ENCODE measurements at regions not wholly inside any gene's neighbourhood (a gene's known extent, or its start where the extent isn't known, plus 50 kb on each side); places are given as distances from the start of the nearest gene placed in this dataset.

- Histone ChIP-seq H3K4me1 (no peaks in the 10 kb centered on the region), H3K4me3 (ENCODE audit: low read depth, low read length) (no peak overlapping the region), H3K27me3 (no peaks in the 10 kb centered on the region), H3K36me3 (no peaks in the 10 kb centered on the region), H3K9me3 (no peaks in the 10 kb centered on the region)
- TF ChIP-seq CTCF (IDR thresholded peaks at IDR 0.05; ENCODE audit: low read depth, low read length), result no peak
- no peak for DNase-seq
Observed at GRCh38 chr11:56886455-56886854, 102.3 kb upstream of the OR5AK2 start.

GRCh38 chr11:56885854-56886253 is 102.9 kb upstream of the OR5AK2 start:
- DNase-seq, result no peak
- H3K36me3 ChIP-seq, result no peaks in the 10 kb centered on the region
- TF ChIP-seq CTCF (IDR thresholded peaks at IDR 0.05; ENCODE audit: low read depth, low read length), result no peak
- H3K9me3 ChIP-seq, result no peaks in the 10 kb centered on the region
- H3K4me1 ChIP-seq, result no peaks in the 10 kb centered on the region
- H3K4me3 ChIP-seq (ENCODE audit: low read depth, low read length), result no peak overlapping the region
- H3K27me3 ChIP-seq, result no peaks in the 10 kb centered on the region

GRCh38 chr11:56885177-56885576 is 103.5 kb upstream of the OR5AK2 start:
- no peak for TF ChIP-seq CTCF (IDR thresholded peaks at IDR 0.05; ENCODE audit: low read depth, low read length)

GRCh38 chr11:56883371-56883987 is 105.2 kb upstream of the OR5AK2 start:
- Histone ChIP-seq H3K4me3 (ENCODE audit: low read depth, low read length) (no peak overlapping the region), H3K9me3 (no peaks in the 10 kb centered on the region), H3K36me3 (no peaks in the 10 kb centered on the region), H3K4me1 (no peaks in the 10 kb centered on the region), H3K27me3 (no peaks in the 10 kb centered on the region)
- no peak for DNase-seq
- no peak for TF ChIP-seq CTCF (IDR thresholded peaks at IDR 0.05; ENCODE audit: low read depth, low read length)

More at GRCh38 chr11:56885177-56885576, 103.5 kb upstream of the OR5AK2 start:
- H3K27me3 ChIP-seq, result no peaks in the 10 kb centered on the region
- no peaks in the 10 kb centered on the region for H3K36me3 ChIP-seq
- H3K9me3 ChIP-seq, result no peaks in the 10 kb centered on the region
- DNase-seq, result no peak
- no peak overlapping the region for H3K4me3 ChIP-seq (ENCODE audit: low read depth, low read length)
- no peaks in the 10 kb centered on the region for H3K4me1 ChIP-seq

- DNase-seq, result no peak
- Histone ChIP-seq H3K27me3 (no peaks in the 10 kb centered on the region), H3K9me3 (no peaks in the 10 kb centered on the region), H3K4me1 (no peaks in the 10 kb centered on the region), H3K4me3 (ENCODE audit: low read depth, low read length) (no peak overlapping the region), H3K36me3 (no peaks in the 10 kb centered on the region)
- no peak for TF ChIP-seq CTCF (IDR thresholded peaks at IDR 0.05; ENCODE audit: low read depth, low read length)
Observed at GRCh38 chr11:56876621-56877275, 112.0 kb upstream of the OR5AK2 start.

GRCh38 chr11:56855217-56855616 is 106.7 kb upstream of the OR9G4 start:
- Histone ChIP-seq H3K9me3 (no peaks in the 10 kb centered on the region), H3K4me1 (no peaks in the 10 kb centered on the region), H3K27me3 (no peaks in the 10 kb centered on the region), H3K4me3 (ENCODE audit: low read depth, low read length) (no peak overlapping the region), H3K36me3 (no peaks in the 10 kb centered on the region)
- TF ChIP-seq CTCF (IDR thresholded peaks at IDR 0.05; ENCODE audit: low read depth, low read length), result no peak
- DNase-seq, result no peak
